Astrocyte of the cerebellum (primary cell): ENCODE measurements at regions not wholly inside any gene's neighbourhood (a gene's known extent, or its start where the extent isn't known, plus 50 kb on each side); places are given as distances from the start of the nearest gene placed in this dataset.

Experiments
- DNase-seq: peaks from one replicate; pipeline ENCODE4 v3.0.0-alpha.2; 2011; ENCODE audit warnings: low read depth
- H3K4me3 ChIP-seq: 2 replicates; pipeline ENCODE4 v1.5.1; 2011; ENCODE audit warnings: mild to moderate bottlenecking, low read depth, low read length, moderate library complexity
- in situ Hi-C: cut with HindIII; loops from 2 replicates; pipeline ENCODE4 v1.10.0; 2017; ENCODE audit warnings: low sequenced_read_pairs
- TF ChIP-seq, protein P1 (sequence below): IDR thresholded peaks from 2 replicates; pipeline ENCODE4 v1.5.1; 2012; ENCODE audit warnings: low read length, low read depth, moderate library complexity, mild to moderate bottlenecking; ENCODE audit errors: missing control alignments

DNA sequence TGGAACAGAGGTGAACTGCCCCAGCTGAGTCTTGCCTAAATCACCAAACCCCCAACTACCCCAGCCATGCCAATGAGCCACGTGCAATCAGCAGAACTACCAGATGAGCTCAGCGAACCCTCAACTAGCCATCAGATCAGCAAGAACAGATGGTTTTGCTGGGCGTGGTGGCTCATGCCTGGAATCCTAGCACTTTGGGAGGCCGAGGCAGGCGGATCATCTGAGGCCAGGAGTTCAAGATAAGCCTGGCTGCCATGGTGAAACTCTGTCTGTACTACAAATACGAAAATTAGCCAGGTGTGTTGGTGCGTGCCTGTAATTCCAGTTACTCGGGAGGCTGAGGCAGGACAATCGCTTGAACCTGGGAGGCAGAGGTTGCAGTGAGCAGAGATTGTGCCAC, 374.3 kb downstream of the NXPE2 start:
- in situ Hi-C loops, result no loop called here
- TF ChIP-seq, protein P1, sequence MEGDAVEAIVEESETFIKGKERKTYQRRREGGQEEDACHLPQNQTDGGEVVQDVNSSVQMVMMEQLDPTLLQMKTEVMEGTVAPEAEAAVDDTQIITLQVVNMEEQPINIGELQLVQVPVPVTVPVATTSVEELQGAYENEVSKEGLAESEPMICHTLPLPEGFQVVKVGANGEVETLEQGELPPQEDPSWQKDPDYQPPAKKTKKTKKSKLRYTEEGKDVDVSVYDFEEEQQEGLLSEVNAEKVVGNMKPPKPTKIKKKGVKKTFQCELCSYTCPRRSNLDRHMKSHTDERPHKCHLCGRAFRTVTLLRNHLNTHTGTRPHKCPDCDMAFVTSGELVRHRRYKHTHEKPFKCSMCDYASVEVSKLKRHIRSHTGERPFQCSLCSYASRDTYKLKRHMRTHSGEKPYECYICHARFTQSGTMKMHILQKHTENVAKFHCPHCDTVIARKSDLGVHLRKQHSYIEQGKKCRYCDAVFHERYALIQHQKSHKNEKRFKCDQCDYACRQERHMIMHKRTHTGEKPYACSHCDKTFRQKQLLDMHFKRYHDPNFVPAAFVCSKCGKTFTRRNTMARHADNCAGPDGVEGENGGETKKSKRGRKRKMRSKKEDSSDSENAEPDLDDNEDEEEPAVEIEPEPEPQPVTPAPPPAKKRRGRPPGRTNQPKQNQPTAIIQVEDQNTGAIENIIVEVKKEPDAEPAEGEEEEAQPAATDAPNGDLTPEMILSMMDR, result no peak
- no peak for DNase-seq
- H3K4me3 ChIP-seq, result no peak overlapping the region

DNA sequence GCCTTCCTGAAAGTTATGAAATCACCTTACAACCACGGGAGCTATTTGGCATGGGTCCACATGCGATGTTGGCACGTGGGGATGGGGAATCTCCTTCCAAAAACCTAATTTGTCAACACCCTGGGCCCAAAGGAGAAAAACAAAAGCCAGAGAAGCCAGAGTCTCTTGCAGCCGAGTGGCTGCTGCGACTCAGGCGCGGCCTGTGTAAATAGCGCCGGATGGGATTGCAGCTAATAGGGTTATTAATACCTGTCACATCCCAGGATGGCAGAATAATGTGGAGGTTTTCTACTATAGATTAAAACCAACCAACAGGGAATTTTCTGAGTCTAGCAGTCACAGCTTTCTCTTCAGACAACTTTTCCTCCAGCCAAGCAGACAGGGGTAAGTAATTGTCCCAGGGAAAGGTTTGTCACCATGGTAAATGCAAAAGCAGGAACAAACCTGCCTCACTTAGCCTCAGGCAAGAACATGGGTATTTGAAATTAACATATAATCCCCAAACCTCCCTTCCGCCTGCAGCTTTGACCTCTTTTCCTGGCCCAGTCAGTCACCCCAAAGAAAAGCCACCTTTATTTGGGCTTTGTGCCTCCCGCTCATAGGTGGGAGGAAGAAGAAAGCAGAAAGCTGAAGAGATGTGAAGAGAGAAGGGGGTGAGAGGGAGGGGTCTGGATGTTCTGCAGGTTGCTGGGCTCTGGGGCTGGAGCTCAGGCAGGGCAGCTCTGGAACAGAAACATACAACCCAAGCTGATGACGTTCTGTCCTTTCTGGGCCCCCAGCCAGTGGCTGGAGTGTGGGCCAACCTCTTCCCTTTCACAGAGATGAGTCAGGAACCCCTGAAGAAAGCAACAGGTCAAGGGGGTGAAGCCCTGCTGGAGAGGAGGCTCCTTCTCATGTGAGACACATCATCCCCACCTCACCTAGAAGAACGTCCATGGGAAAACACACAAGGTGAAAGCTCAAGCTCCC, 376.5 kb downstream of the NXPE2 start:
- peak; percentile 48 for DNase-seq
- H3K4me3 ChIP-seq, result no peak overlapping the region
- TF ChIP-seq, protein P1, result no peak
- in situ Hi-C loops, result no loop called here

- H3K4me3 ChIP-seq, result no peak overlapping the region
- TF ChIP-seq, protein P1, result no peak
- in situ Hi-C loops, result no loop called here
- no peak for DNase-seq
Observed at GRCh38 chr11:115056514-115056913, 378.2 kb downstream of the NXPE2 start.

DNA sequence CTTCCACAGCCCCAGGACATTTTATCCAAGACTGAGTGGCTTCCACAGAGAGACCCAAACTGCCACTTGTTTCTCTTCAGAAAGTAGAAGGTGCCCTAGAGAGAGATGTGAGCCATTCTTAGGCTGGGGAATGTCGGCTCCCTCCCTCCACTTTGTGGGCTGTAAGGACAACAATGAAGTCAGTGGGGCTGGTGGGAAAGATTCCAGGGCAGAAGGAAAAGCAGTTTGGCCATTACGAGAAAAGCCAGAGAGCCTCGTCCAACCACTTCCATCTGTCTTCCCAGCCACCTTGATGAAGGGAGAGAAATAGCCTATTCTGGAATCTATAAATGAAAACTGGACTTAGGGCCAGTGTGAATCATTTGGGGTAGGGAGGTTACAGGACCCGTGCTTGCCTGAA, 382.5 kb downstream of the NXPE2 start:
- H3K4me3 ChIP-seq, result no peak overlapping the region
- in situ Hi-C loops, result no loop called here
- TF ChIP-seq, protein P1, result no peak
- DNase-seq, result peak; percentile 44

DNA sequence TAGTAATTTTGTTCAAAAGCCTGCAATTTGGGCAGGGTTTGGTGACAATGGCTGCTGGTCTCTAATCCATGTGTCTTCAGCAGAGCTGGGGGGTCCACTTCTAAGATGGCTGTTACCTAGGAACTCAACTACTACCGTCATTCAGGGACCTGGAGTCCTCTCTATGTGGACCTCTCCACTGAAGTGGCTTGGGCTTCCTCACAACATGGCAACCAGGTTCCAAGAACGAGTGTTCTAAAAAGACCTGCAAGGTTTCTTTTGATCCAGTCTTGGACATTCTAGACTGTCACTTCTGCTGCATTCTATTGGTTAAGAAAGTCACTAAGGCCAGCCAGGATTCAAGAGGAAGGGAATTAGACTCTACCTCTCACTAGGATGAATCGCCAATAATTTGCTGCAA, 387.0 kb downstream of the NXPE2 start:
- TF ChIP-seq, protein P1, result no peak
- no peak overlapping the region for H3K4me3 ChIP-seq
- DNase-seq, result no peak
- in situ Hi-C loops, result no loop called here

DNA sequence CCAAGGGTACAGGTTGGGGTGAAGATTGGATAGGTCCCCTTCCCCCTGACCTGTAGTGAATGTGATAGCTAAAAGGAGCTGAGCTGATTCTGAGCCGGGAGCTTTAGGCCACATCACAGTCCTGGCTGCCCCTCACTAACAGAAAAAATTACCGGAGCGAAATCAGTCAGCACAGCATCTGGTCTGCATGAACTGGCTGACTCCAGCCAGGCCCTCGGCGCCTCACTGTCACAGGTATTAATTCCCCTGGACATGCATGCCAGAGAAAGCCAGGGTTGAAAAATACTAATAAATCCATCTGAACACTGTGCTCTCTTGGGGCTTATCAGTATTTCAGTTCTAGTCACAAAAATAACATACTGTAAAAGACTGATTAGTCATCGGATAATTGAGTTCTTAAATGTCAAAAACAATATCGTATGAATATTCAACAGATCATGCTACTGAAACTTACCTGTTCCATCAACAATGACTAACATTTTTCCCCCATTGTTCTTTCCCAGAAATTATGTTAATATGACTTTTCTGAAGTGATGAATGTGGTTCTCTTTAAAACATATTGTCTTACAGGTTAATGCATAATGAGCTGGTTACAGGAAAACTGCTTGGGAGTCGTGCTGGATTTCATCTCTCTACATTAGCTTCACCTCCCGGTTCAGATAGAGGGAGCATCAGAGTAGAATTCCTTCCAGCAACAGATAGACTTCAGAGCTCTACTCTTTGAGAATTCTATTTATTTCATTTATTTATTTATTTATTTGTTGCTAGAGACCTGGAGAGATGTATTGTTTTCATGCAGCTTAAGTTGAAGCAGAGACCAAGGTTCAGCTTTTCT, 387.7 kb downstream of the NXPE2 start:
- in situ Hi-C loops, result no loop called here
- TF ChIP-seq, protein P1, result no peak
- no peak for DNase-seq
- no peak overlapping the region for H3K4me3 ChIP-seq
